ENCODE measurements at regions not wholly inside any gene's neighbourhood (a gene's known extent, or its start where the extent isn't known, plus 50 kb on each side); places are given as distances from the start of the nearest gene placed in this dataset.

GRCh38 chr6:11366934-11367637 lies 134.6 kb upstream of the NEDD9 start:
- no peak for DNase-seq (ENCODE audit: low spot score)
- CTCF ChIA-PET: interaction anchor here (1.0 to 1.3 kb wide), 3 partner anchors 57 to 209 kb away, joined by 3 to 5 read pairs (median 4); no protein-coding TSS in a partner anchor
- Mint-ChIP-seq H3K4me1 (peaks cover 16% of the 10 kb centered on the region), H3K27ac (no peak overlapping the region), H3K36me3 (no peaks in the 10 kb centered on the region), H3K27me3 (ENCODE audit: low read depth) (no peaks in the 10 kb centered on the region; the same call in 1 of the 2 replicates), H3K9me3 (peaks cover 1% of the 10 kb centered on the region), H3K4me3 (no peak overlapping the region)
- no peak for TF ChIP-seq SP1 (CRISPR knock-in tag; conservative IDR thresholded peaks at IDR 0.05)
- TF ChIP-seq RELA (CRISPR knock-in tag; IDR thresholded peaks at IDR 0.05; ENCODE audit: borderline replicate concordance): no peak
- no peak for TF ChIP-seq PREB (CRISPR knock-in tag; IDR thresholded peaks at IDR 0.05; ENCODE audit: borderline replicate concordance)
- no peak for TF ChIP-seq RORB (CRISPR knock-in tag; IDR thresholded peaks at IDR 0.05)
- TF ChIP-seq STAT6 (CRISPR knock-in tag; conservative IDR thresholded peaks at IDR 0.05; ENCODE audit: low read depth): no peak
- no peak for TF ChIP-seq IRF2 (CRISPR knock-in tag; IDR thresholded peaks at IDR 0.05; ENCODE audit: borderline replicate concordance, low read depth)
- no peak for TF ChIP-seq TP53 (CRISPR knock-in tag; IDR thresholded peaks at IDR 0.05)
- no peak for TF ChIP-seq CTCF (IDR thresholded peaks at IDR 0.05)
- POLR2A ChIA-PET: no interaction called here
- no peak for ATAC-seq

- H3K36me3 Mint-ChIP-seq: no peaks in the 10 kb centered on the region
- peaks cover 16% of the 10 kb centered on the region for H3K4me1 Mint-ChIP-seq
- TF ChIP-seq AFF4 (CRISPR knock-in tag; IDR thresholded peaks at IDR 0.05; ENCODE audit: borderline replicate concordance) (no peak), ZNF512 (CRISPR knock-in tag; IDR thresholded peaks at IDR 0.05; ENCODE audit: borderline replicate concordance) (peak; percentile 79)
- ChIA-PET CTCF (interaction anchor here (1.2 kb wide), 1 partner anchor 130 kb away, joined by 5 read pairs; no protein-coding TSS in a partner anchor), POLR2A (no interaction called here)
- no peak for DNase-seq (ENCODE audit: low spot score)
- H3K27ac Mint-ChIP-seq: no peak overlapping the region
- H3K27me3 Mint-ChIP-seq (ENCODE audit: low read depth): no peaks in the 10 kb centered on the region; the same call in 1 of the 2 replicates
- H3K9me3 Mint-ChIP-seq: no peaks in the 10 kb centered on the region
- no peak overlapping the region for H3K4me3 Mint-ChIP-seq
- ATAC-seq: no peak
These were observed 133.9 kb upstream of the NEDD9 start for GRCh38 chr6:11366183-11366933.

All from WTC11 (cell line).